ENCODE measurements at regions not wholly inside any gene's neighbourhood (a gene's known extent, or its start where the extent isn't known, plus 50 kb on each side); places are given as distances from the start of the nearest gene placed in this dataset.

DNA sequence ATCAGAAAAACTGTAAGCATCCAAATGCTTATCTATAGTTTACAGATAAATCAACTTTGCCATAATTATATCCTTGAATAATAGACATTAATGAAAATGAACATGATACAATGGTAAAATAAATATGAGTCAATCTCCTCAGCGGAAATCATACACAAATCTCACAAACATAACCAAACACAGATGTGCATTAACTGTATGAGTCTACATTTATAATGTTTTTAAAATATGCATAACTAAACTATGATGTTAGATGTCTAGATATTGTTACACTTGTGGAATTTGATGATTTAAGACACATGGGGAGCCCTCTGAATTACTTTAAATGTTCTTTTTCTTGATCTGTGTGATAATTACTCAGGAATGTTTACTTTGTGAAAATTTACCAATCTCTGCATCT lies 951.2 kb downstream of the TECRL start:
- DNase-seq (ENCODE audit: low read depth, low spot score): peak; percentile 52
- Histone ChIP-seq H3K27ac (peak overlapping the region; percentile 92), H3K9me3 (ENCODE audit: low read depth, low read length) (peaks cover 2% of the 10 kb centered on the region; the same call in 1 of the 2 replicates), H3K9ac (ENCODE audit: insufficient read length) (no peak overlapping the region), H3K4me3 (peak overlapping the region; percentile 46), H3K36me3 (ENCODE audit: insufficient read depth, low read length) (peaks cover 5% of the 10 kb centered on the region; the same call in 1 of the 2 replicates)
- TF ChIP-seq FOXP2 (optimal IDR thresholded peaks at IDR 0.05; ENCODE audit: control extremely low read depth, extremely low read length, insufficient read depth): no peak
- no peak; the same call in 1 of the 2 replicates for TF ChIP-seq POLR2AphosphoS5 (IDR thresholded peaks at IDR 0.05; ENCODE audit: borderline replicate concordance, low read depth, low read length)
- no peak for TF ChIP-seq EZH2 (IDR thresholded peaks at IDR 0.05)

DNA sequence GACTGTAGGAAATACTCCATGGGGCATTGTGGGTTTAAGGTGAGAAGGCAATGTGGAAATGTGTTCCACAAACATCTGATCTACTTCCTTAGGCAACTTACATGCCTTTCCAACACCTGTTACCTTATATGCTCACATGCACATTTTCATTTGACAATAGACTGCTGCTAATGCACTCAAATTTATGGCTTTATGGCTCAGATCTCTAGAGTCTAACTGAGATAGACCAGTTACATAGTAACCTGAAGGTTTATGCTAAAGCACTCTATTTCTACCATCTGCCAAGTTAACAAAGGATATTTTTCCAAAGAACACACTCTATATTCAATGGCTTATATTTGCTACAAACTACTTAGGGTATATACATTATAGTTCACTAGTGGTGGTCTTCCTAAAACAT lies 969.0 kb downstream of the TECRL start:
- no peaks in the 10 kb centered on the region for H3K9me3 ChIP-seq (ENCODE audit: low read depth, low read length)
- no peak overlapping the region for H3K27ac ChIP-seq
- no peak for DNase-seq (ENCODE audit: low read depth, low spot score)
- no peaks in the 10 kb centered on the region for H3K36me3 ChIP-seq (ENCODE audit: insufficient read depth, low read length)
- H3K4me3 ChIP-seq: no peak overlapping the region
- TF ChIP-seq POLR2AphosphoS5 (IDR thresholded peaks at IDR 0.05; ENCODE audit: borderline replicate concordance, low read depth, low read length) (no peak), FOXP2 (optimal IDR thresholded peaks at IDR 0.05; ENCODE audit: control extremely low read depth, extremely low read length, insufficient read depth) (no peak), EZH2 (IDR thresholded peaks at IDR 0.05) (no peak)
- H3K9ac ChIP-seq (ENCODE audit: insufficient read length): no peak overlapping the region

DNA sequence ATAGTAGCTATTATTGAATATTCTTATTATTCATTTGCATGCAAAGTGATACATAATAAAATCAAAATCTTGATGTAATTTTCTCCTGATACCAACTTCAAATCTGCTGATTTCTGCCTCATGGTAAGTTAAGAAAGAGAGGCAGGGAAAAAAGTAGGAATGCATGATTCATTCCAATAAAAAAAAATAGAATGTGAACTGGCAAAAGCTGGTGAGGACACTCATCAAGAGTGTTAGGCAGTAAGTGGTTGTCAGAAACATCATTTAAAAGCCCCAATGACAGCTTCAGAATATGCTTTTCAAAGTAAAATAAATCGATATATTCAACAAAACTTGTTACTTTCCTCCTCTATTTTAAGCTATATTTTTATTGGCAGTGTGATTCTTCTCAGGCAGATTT lies 979.1 kb downstream of the TECRL start:
- Histone ChIP-seq H3K36me3 (ENCODE audit: insufficient read depth, low read length) (no peaks in the 10 kb centered on the region), H3K27ac (no peak overlapping the region), H3K9ac (ENCODE audit: insufficient read length) (no peak overlapping the region), H3K9me3 (ENCODE audit: low read depth, low read length) (no peaks in the 10 kb centered on the region), H3K4me3 (no peak overlapping the region)
- no peak for TF ChIP-seq POLR2AphosphoS5 (IDR thresholded peaks at IDR 0.05; ENCODE audit: borderline replicate concordance, low read depth, low read length)
- no peak for TF ChIP-seq FOXP2 (optimal IDR thresholded peaks at IDR 0.05; ENCODE audit: control extremely low read depth, extremely low read length, insufficient read depth)
- no peak for TF ChIP-seq EZH2 (IDR thresholded peaks at IDR 0.05)
- no peak for DNase-seq (ENCODE audit: low read depth, low spot score)

DNA sequence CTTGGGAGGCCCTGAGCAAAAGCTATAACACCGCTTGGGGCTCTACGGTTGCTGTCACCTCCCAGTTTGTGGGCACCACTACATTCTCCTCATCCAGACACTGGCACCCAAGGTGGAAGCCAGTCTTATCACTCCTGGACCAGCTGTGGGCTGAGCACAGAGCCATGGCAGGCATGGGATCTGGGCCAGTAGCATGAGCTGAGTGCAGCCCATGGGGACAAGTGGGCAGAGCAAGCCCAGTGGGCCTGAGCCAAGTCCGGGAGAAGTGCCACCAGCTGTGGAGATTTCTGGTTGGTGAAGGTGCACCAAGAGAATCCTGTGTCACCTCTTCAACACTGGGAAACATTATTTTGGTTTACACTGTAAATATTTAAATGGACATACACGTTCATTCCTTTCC lies 1013.0 kb downstream of the TECRL start:
- Histone ChIP-seq H3K4me3 (no peak overlapping the region), H3K36me3 (ENCODE audit: insufficient read depth, low read length) (no peaks in the 10 kb centered on the region), H3K27ac (no peak overlapping the region), H3K9me3 (ENCODE audit: low read depth, low read length) (no peaks in the 10 kb centered on the region), H3K9ac (ENCODE audit: insufficient read length) (no peak overlapping the region)
- TF ChIP-seq EZH2 (IDR thresholded peaks at IDR 0.05): no peak
- TF ChIP-seq FOXP2 (optimal IDR thresholded peaks at IDR 0.05; ENCODE audit: control extremely low read depth, extremely low read length, insufficient read depth): no peak
- no peak for TF ChIP-seq POLR2AphosphoS5 (IDR thresholded peaks at IDR 0.05; ENCODE audit: borderline replicate concordance, low read depth, low read length)
- no peak for DNase-seq (ENCODE audit: low read depth, low spot score)

DNA sequence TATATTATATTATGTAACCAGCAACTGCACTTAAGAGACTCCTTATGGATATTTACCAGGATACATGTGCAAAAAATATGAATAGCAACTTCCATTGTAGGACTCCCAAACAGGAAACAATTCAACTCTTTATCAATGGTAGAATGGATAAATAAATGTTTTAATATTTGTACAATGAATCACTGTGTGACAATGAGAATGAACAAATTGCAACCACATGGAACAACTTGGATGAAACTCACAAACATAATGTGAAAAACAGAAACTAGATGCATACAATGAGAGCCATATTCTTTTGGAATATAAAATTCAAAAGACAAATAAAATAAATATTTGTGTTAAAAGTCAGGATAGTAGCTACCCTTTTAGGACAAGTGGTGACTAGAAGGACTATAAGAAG lies 1015.7 kb downstream of the TECRL start:
- no peak overlapping the region for H3K4me3 ChIP-seq
- no peaks in the 10 kb centered on the region for H3K36me3 ChIP-seq (ENCODE audit: insufficient read depth, low read length)
- no peak overlapping the region for H3K27ac ChIP-seq
- H3K9ac ChIP-seq (ENCODE audit: insufficient read length): no peak overlapping the region
- DNase-seq (ENCODE audit: low read depth, low spot score): no peak
- no peaks in the 10 kb centered on the region for H3K9me3 ChIP-seq (ENCODE audit: low read depth, low read length)
- TF ChIP-seq POLR2AphosphoS5 (IDR thresholded peaks at IDR 0.05; ENCODE audit: borderline replicate concordance, low read depth, low read length) (no peak), FOXP2 (optimal IDR thresholded peaks at IDR 0.05; ENCODE audit: control extremely low read depth, extremely low read length, insufficient read depth) (no peak), EZH2 (IDR thresholded peaks at IDR 0.05) (no peak)

DNA sequence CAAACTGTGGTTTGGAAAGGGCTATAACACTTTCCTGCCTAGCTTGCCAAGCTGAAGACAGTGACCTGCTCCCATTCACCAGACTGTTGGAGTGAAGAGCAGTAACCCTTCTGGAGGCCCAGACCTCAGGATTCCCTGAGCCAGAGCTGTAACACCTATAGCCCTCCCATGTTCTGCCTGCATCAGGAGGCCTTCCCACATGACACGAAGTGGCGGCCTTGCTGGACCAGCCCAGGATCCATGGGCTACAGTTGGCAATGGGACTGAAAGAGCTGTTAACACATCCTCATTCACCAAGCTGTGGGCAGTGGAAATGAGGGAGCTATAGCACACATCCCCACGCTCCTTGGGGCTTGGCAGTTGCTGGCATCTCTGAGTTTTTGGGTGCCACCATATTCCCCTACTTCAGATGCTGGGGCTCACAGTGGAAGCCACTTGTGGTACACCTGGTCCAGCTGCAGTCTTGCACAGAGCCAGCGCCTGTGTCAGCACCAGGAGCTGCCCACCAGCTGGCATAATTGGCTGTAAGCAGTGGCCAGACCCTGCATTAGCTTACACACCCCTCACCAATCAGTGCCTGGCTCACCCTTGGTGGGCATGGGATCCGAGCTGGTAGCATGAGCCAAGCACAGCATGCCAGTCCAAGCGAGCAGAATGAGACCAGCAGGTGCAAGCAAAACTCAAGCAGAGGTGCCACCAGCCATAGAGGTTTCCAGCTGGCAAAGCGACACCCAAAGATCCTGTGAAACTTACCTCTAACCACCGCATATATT lies 1029.3 kb downstream of the TECRL start:
- Histone ChIP-seq H3K9me3 (ENCODE audit: low read depth, low read length) (no peaks in the 10 kb centered on the region), H3K4me3 (no peak overlapping the region), H3K27ac (no peak overlapping the region), H3K9ac (ENCODE audit: insufficient read length) (no peak overlapping the region), H3K36me3 (ENCODE audit: insufficient read depth, low read length) (no peaks in the 10 kb centered on the region)
- no peak for TF ChIP-seq EZH2 (IDR thresholded peaks at IDR 0.05)
- no peak for TF ChIP-seq FOXP2 (optimal IDR thresholded peaks at IDR 0.05; ENCODE audit: control extremely low read depth, extremely low read length, insufficient read depth)
- no peak for TF ChIP-seq POLR2AphosphoS5 (IDR thresholded peaks at IDR 0.05; ENCODE audit: borderline replicate concordance, low read depth, low read length)
- no peak for DNase-seq (ENCODE audit: low read depth, low spot score)

DNA sequence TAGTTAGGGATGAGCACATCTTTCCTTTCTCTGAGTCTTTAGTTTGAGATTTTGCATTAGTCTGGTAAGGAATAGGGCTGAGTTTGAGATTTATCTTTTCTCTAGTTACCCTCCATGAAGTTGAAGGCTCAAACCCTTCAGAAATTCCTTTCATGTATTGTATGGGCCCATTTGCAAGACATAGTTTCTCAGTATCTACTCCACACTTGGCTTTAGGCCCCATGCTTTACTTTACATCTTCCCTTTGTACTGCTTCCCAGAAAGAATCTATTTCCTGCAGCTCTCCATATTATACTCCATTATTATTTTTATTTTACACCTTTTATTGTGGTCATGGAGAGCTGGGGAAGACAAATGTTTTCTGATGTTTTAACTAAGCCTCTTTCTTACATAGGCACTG lies 1038.2 kb downstream of the TECRL start:
- no peak for TF ChIP-seq POLR2AphosphoS5 (IDR thresholded peaks at IDR 0.05; ENCODE audit: borderline replicate concordance, low read depth, low read length)
- no peak for TF ChIP-seq FOXP2 (optimal IDR thresholded peaks at IDR 0.05; ENCODE audit: control extremely low read depth, extremely low read length, insufficient read depth)
- no peaks in the 10 kb centered on the region for H3K9me3 ChIP-seq (ENCODE audit: low read depth, low read length)
- DNase-seq (ENCODE audit: low read depth, low spot score): no peak

DNA sequence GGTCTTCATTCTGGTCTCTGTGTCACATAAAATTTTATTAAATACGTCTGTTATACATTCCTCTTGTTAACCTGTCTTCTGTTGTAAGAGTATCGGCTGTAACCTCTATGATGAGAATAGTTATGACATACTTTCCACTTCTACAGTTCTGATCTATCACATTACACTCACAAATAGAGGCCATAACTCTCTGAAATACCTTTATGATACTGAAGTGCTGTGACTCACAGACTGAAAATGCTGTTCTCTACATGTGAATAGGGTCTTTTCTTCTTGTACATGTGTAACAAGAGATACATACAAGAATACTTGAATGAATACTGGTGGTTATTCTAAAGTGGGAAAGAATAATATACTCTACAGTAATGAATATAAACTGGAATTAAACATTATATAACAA lies 1047.6 kb downstream of the TECRL start:
- no peak overlapping the region for H3K9ac ChIP-seq (ENCODE audit: insufficient read length)
- H3K27ac ChIP-seq: no peak overlapping the region
- no peak overlapping the region for H3K4me3 ChIP-seq
- no peaks in the 10 kb centered on the region for H3K36me3 ChIP-seq (ENCODE audit: insufficient read depth, low read length)
- H3K9me3 ChIP-seq (ENCODE audit: low read depth, low read length): no peaks in the 10 kb centered on the region
- DNase-seq (ENCODE audit: low read depth, low spot score): no peak
- TF ChIP-seq POLR2AphosphoS5 (IDR thresholded peaks at IDR 0.05; ENCODE audit: borderline replicate concordance, low read depth, low read length) (no peak), FOXP2 (optimal IDR thresholded peaks at IDR 0.05; ENCODE audit: control extremely low read depth, extremely low read length, insufficient read depth) (no peak), EZH2 (IDR thresholded peaks at IDR 0.05) (no peak)

More for the DNA sequence above, 1038.2 kb downstream of the TECRL start:
- no peaks in the 10 kb centered on the region for H3K36me3 ChIP-seq (ENCODE audit: insufficient read depth, low read length)
- 0 out of 2 replicates have a peak overlapping the region, but pooled peaks have one; percentile 42 for H3K27ac ChIP-seq
- no peak overlapping the region for H3K9ac ChIP-seq (ENCODE audit: insufficient read length)
- no peak overlapping the region for H3K4me3 ChIP-seq

Measured in SK-N-MC (cell line).